Cerebellar cortex (tissue), 1 donor: ENCODE measurements at regions not wholly inside any gene's neighbourhood (a gene's known extent, or its start where the extent isn't known, plus 50 kb on each side); places are given as distances from the start of the nearest gene placed in this dataset.
"Not testable (repeated sequence)": the region's sequence is repeated elsewhere in the genome, so short reads cannot be mapped to it uniquely, and the experiment has no call there.

Source experiments
- DNase-seq: peaks from one replicate; pipeline ENCODE4 v3.0.0-alpha.2; 2015; ENCODE audit warnings: low spot score

GRCh38 chr12:97714107-97714563 lies 251.5 kb downstream of the RMST start:
- no peak for DNase-seq

GRCh38 chr12:97716356-97716755 lies 253.8 kb downstream of the RMST start:
- DNase-seq, result no peak

- DNase-seq, result not testable (repeated sequence)
These were observed 261.2 kb downstream of the RMST start for GRCh38 chr12:97723801-97724200.

GRCh38 chr12:97745406-97746101 lies 282.9 kb downstream of the RMST start:
- no peak for DNase-seq

GRCh38 chr12:97748298-97748697 lies 285.7 kb downstream of the RMST start:
- no peak for DNase-seq

- no peak for DNase-seq
These were observed 289.1 kb downstream of the RMST start for GRCh38 chr12:97751704-97752103.

- no peak for DNase-seq
These were observed 289.5 kb downstream of the RMST start for GRCh38 chr12:97752129-97752528.

GRCh38 chr12:97753332-97753731 lies 290.7 kb downstream of the RMST start:
- DNase-seq, result no peak

- no peak for DNase-seq
These were observed 291.7 kb downstream of the RMST start for GRCh38 chr12:97754306-97754705.

- no peak for DNase-seq
These were observed 293.6 kb downstream of the RMST start for GRCh38 chr12:97756066-97756666.

GRCh38 chr12:97756741-97757140 lies 294.1 kb downstream of the RMST start:
- DNase-seq, result no peak

GRCh38 chr12:97757481-97758193 lies 295.0 kb downstream of the RMST start:
- DNase-seq, result no peak

- no peak for DNase-seq
These were observed 295.5 kb downstream of the RMST start for GRCh38 chr12:97758194-97758501.

- DNase-seq, result no peak
These were observed 296.0 kb downstream of the RMST start for GRCh38 chr12:97758586-97758985.

- no peak for DNase-seq
These were observed 298.0 kb downstream of the RMST start for GRCh38 chr12:97760601-97761000.

GRCh38 chr12:97763113-97763512 lies 300.5 kb downstream of the RMST start:
- DNase-seq, result no peak

GRCh38 chr12:97764700-97765099 lies 302.1 kb downstream of the RMST start:
- no peak for DNase-seq

- DNase-seq, result no peak
These were observed 304.7 kb downstream of the RMST start for GRCh38 chr12:97767347-97767746.

- DNase-seq, result no peak
These were observed 315.5 kb downstream of the RMST start for GRCh38 chr12:97778111-97778510.

GRCh38 chr12:97781342-97781741 lies 318.7 kb downstream of the RMST start:
- no peak for DNase-seq

GRCh38 chr12:97784904-97785303 lies 322.3 kb downstream of the RMST start:
- no peak for DNase-seq

- no peak for DNase-seq
These were observed 327.7 kb downstream of the RMST start for GRCh38 chr12:97790281-97790680.

GRCh38 chr12:97797473-97797872 lies 334.9 kb downstream of the RMST start:
- no peak for DNase-seq
